Stimulated activated CD8-positive, alpha-beta memory T cell treated with anti-CD3 and anti-CD28 coated beads, Interleukin-4, amount 100 ng/mL, for 48 hours (primary cell): ENCODE measurements at regions not wholly inside any gene's neighbourhood (a gene's known extent, or its start where the extent isn't known, plus 50 kb on each side); places are given as distances from the start of the nearest gene placed in this dataset.
"Not testable (repeated sequence)": the region's sequence is repeated elsewhere in the genome, so short reads cannot be mapped to it uniquely, and the experiment has no call there.

Experiments used
- DNase-seq: peaks from one replicate; pipeline ENCODE4 v3.0.0-alpha.2; 2020

DNA sequence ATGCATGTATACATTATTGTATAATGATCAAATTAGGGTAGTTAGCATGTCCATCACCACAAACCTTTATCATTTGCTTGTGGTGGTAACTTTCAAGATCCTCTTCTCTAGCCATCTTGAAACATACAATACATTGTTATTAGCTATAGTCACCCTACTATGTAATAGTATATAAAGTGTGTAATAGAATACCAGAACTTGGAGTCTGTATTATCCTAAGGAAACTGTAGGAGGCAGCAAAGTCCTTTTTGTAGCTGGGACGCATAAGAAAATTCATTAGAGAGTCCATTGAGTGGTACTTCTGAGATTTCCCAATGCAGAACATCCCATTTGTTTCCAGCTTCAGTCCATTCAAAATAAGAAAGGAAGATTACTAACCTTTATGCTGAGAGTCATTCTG, 325.9 kb upstream of the LRFN5 start:
- DNase-seq = no peak

DNA sequence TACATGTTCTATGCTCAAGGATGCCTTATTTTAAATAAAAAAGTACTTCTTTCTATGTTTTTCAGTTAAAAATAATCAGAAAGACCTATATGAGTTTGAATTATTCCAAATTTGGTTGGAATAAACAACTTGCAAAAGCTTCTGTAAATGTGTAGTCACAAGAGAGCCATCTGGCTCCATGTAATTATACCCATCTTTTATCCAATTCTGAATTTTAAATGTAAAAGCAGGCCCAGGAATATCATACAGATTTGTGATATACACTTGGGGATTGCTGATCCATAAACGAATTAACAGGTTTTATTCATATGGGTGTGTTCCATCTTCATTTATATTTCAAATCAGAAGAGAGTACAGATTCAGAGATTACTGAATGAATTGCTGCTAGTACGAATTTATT, 329.2 kb upstream of the LRFN5 start:
- no peak for DNase-seq

DNA sequence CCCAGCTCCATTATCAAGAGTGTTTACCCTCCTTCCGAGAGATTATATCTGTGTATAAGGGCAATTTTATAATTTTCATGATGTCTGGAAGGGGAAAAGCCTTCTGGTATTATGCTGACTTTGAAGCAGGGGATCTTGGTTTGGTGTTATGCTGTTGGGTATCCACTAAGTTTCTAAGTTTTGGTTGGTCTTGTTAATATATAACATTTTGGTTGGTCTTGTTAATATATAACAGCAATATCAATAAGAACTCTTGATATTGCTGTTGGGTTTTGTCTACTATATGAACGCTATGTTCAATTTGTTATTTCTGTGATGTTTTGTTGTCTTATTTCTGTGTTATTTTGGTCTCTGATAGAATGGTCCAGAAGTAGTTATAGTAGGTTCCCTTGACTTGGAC, 349.2 kb upstream of the LRFN5 start:
- no peak for DNase-seq

DNA sequence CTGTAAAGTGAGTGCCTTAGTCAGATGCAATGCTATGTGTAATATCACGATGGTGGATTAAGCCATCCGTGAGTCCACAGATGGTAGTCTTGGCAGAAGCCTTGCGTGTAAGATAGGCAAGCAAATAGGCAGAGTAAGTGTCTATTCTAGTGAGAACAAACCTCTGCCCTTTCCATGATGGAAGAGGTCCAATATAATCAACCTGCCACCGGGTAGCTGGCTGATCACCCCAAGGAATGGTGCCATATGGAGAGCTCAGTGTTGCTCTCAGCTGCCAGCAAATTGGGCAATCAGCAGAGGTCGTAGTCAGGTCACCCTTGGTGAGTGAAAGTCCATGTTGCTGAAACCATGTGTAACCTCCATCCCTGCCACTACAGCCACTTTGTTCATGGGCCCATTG, 371.2 kb upstream of the LRFN5 start:
- DNase-seq = no peak

DNA sequence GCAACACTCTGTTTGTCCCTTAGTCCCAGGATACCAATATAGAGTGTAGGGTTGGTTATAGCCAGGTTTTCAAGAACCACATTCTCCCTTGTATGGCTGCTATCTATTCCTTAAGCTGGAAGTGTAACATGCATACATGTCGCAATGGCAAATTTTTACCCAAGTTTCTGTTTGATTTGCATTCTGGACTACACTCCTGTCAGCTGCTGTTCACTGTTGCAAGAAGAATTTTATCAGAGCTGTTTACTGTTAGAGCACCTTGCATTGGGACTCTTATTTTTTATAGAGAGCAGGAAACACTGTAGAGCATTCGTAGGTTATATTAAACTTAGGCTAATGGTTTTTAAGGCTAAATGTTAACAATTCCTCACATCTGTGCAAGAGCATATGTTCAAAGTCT, 376.0 kb upstream of the LRFN5 start:
- no peak for DNase-seq

DNA sequence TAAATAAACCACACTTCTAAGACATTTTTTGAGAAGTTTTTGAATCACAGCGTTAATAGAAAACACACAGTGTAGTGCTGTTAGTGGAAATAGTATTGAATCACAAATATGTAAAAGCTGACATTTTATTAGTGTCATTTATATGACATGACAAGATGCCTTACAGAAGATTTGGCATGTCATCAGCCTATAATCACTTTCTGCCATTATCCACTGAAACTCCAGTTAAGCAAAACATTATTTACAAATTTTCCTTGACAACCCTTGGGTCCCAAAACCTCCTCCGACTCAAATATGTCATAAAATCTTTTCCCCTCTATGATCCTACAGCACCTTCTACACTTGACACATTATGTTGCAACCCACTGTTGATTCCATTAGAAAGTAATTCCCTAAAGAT, 376.9 kb upstream of the LRFN5 start:
- DNase-seq = no peak

DNA sequence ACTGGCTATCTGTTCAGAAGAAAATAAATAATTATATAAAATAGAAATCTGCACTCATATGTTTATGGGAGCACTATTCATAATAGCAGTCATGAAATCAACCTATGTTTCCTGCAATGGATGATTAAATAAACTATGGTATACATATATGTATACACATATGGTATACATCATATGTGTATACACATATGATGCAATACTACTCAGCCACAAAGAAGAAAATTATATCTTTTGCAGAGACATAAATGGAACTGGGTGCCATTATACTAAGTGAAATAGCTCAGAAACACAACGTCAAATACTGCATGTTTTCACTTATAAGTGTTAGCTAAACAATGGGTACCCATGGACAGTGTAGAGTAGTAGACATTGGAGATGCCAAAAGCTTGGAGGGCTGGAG, 381.2 kb upstream of the LRFN5 start:
- DNase-seq = no peak

DNA sequence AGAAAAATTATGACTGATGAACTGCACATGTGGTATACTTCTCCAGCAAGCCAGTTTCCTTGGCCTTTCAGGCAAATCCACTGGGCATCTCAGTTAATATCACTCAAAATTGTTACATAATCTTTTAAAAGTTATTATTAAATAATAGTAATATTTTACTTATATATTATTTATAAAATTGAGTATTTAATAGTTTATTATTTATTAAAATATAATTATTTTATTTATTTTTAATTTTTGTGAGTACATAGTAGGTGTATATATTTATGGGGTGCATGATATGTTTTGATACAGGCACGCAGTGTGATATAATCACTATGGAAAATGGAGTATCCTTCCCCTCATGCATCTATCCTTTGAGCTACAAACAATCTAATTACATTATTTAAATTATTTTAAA, 384.1 kb upstream of the LRFN5 start:
- DNase-seq = no peak

DNA sequence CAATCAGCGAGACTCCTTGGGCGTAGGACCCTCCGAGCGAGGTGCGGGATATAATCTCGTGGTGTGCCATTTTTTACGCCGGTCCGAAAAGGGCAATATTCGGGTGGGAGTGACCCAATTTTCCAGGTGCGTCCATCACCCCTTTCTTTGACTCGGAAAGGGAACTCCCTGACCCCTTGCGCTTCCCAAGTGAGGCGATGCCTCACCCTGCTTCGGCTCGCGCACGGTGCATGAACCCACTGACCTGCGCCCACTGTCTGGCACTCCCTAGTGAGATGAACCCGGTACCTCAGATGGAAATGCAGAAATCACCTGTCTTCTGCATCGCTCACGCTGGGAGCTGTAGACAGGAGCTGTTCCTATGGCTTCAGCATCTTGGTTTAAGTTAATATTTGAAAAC, 391.7 kb upstream of the LRFN5 start:
- not testable (repeated sequence) for DNase-seq

DNA sequence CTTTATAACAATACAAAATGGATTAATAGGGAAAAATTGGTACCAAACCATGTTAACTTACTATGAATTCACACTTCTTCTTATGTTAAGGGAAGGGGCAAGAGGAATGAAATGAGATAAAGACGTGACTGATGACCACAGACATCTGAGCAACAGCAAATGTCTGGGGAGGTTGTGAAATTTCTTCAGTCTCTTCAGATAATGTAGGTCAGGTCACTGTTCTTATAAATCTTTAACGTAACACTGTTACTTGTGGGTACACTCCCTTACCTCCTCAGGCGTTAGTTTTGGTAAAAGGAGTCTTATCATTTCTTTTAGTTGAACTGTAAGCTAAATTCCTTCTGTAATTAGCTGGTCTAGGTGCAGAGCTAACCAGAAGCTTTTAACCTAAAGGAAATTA, 405.0 kb upstream of the LRFN5 start:
- no peak for DNase-seq

DNA sequence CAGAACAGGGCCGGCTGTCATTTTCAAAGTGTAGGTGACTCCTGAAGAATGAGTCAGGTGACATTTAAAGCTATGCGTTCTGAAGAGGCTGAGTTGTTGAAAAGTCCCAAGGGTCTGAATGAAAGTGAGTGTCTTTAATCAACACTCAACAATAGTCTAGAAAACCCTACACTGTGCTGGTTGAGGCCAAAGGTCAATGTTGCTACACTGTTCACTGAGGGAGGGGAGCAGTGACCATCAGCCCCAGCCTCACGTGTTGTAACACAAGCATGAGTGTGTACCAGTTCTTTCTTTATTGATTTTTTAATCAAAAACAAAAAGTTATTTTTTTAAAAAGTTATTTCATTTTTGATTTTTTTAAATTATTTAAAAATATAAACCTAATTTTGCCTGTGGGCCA, 418.8 kb upstream of the LRFN5 start:
- DNase-seq = no peak

DNA sequence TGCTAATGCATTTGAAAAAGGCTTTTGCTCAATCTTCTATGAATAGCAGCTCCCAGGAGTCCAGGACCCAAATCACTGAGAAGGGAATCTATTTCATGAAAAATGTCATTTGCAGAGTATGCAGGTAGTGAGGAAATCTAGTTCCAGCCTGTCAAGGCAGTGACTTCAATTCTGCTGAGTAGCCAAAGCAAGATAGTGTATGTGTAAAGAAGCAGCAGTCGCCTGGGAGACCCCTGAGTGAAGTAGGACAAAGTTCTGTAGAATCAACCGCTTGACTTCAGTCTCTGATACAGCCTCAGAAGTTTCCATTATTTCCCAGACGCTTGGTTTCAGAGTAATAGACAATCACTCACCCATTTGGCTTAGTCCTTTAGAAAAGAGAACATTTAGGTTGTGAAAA, 435.6 kb upstream of the LRFN5 start:
- no peak for DNase-seq

DNA sequence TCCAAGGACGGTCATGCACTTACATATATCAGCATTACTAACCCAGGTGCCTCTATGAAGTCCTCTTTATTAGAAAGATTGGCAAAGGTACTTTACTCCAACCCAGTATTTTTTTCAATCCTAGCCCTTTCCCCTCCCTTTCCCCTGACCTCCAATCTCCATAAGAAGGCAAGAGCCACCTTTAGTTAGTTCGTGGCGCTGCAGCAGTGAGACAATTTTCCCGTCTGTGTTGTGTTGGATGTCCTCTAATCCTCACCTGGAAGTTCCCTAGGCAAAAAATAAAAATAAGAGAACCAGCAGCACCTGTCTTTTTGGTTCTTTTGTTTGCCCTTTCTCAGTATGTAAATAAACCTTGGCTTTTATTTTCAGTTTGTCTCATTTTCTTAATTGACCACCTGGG, 439.6 kb upstream of the LRFN5 start:
- DNase-seq = no peak

DNA sequence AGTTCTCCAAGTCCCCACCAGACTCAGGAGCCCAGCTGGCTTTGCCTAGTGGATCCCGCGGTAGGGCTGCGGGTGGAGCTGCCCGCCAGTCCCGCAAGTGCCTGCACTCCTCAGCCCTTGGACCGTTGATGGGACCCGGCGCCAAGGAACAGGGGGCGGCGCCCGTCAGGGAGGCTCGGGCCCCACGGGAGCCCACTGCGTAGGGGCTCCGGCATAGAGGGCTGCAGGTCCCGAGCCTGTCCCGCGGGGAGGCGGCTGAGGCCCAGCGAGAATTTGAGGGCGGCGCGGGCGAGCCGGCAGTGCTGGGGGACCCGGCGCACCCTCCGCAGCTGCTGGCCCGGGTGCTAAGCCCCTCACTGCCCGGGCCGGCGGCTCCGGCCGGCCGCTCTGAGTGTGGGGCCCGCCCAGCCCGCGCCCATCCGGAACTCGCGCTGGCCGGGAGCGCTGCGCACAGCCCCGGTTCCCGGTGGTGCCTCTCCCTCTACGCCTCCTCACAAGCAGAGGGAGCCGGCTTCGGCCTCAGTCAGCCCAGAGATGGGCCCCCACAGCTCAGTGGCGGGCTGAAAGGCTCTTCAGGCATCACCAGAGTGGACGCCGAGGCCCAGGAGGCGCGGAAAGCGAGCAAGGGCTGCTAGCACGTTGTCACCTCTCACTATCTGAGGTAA, 452.4 kb upstream of the LRFN5 start:
- no peak for DNase-seq

DNA sequence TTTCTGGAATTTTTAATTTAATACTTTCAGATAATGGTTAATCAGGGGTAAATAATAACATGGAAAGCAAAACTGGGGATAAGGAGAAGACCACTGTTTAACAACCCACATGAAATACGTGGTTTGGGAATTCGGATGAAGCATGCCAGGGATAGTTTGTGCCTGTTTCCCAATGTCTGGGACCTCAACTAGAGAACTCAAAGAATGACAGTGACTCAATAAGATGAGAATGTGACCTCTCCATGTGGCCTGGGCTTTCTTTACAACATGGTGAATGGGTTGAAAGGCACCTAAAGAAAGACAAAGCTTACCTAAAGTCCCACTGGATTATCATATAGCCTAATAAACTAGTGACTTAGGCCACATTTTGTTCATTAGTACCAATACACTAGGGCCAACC, 460.3 kb upstream of the LRFN5 start:
- no peak for DNase-seq

DNA sequence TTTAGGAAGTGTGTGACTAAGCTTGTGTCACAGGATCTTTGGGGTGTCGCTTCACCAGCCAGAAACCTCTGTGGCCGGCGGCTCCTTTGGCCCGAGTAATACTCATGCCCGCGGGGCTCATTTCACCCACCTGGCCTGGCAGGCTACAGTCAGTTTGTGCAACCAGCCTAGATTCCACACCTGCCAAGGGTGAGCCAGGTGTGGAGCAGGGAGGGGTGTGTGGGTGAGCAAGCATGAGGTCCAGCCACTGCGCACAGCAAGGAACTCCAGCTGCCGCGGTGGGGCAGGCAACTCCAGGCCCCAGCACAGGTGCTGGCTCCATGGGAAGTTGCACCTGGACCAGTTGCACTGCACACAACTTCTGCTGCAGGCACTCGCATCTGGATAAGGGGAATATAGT, 462.3 kb upstream of the LRFN5 start:
- no peak for DNase-seq

DNA sequence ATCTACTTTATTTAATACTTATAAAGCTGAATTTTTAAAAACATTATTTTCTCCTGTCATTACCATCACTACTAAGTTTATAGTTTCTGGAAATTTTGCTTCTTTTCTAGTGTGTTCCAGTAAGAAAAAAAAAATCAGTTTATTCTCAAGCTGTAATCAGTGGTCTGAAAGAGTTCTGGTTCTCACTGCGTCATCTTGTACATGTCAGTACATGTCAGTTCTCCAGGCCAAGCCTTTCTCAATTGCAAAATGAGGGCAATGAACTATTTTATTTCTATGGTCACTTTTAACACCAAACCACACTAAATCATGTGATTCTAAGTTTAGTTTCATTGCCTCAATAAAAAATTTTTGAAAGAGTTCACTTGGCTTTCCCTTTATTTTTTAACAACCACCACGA, 468.9 kb upstream of the LRFN5 start:
- DNase-seq = no peak

DNA sequence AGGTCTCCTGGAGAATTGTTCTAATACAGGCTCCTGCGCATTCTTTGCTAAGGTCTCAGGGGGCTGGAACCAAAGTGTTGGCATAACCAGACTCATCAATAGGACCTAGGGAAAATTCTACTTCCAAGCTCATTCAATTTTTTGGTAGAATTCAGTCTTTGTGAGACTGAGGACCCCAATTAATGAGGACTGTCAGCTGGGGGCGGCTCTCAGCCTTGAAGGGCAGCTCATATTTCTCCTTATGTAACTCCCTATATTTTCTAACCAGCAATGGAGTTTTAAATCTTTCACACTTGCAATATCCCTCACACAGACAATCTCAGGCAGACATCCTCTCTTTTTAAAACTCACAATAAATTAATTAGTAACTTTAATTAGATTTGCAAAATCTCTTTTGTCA, 476.4 kb upstream of the LRFN5 start:
- no peak for DNase-seq

DNA sequence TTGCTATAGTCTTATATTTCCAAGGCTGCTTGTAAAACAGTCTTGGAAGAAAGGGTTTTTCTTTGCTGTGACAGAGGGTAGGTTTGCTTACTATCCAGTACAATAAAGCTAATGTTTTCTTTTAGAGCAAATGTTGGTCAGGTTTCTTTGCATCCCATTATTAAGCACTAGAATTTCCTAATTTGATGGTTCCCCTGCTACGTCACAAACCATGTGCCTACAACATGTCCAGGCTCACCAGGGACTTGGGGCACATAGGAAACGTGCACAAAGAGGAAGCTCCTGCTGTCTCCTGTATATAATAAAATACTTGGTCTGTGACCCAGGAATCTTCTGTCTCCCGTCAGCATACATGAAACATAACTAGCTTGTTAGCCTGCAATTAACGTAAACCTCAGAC, 486.3 kb upstream of the LRFN5 start:
- no peak for DNase-seq

DNA sequence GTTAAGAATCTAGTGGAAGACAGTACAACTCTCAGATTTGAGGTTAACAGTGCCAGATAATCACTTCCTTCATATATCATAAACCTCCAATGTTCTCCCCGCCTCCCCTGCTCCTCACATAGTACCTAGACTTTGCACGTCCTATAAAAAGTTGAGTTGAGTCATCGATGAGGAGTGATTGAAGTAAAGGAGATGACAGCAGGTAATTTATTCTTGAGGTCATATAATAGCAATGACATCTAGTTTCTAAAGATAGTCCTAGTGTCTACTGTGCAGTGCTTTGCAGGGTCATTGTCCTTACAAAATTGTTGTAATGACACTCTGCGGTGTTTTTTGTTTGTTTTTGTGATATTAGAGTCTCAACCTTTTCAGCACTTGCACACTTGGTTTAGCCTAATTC, 510.5 kb upstream of the LRFN5 start:
- DNase-seq = no peak

DNA sequence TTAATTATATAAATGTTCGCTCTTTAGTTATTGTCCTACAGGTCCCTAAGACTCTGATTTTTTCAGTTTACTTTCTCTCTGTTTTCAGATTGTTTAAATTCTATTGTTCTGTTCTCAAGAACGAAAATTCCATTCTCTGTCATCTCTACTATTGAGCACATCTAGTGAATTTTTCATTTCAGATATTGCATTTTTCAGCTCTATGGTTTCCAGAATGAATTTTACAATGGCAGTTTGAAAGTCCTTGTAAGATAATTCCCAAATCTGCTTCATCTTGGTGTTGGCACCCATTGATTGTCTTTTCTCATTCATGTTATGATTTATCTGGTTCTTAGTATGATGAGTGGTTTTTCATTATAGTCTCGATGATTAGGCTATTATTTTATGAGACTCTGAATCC, 519.6 kb upstream of the LRFN5 start:
- DNase-seq = no peak

DNA sequence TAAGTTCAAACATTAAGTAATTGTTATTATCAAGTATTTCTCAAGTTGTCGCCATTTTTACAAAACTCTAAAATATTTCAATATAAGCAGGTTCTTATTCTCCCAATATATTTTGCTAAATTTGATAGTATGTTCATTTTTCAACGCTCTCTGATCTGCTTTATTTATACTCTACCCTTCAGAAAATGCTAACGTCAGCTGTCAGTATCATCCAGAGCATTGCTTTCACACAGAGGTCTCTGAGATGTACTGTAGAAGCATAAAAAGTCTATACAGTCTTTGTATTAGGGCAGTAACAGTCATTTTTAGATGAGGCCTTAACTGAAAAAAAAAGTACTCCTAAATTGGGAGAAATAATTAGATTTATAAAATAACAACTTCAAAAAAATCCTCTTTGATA, 533.1 kb upstream of the LRFN5 start:
- DNase-seq = no peak

DNA sequence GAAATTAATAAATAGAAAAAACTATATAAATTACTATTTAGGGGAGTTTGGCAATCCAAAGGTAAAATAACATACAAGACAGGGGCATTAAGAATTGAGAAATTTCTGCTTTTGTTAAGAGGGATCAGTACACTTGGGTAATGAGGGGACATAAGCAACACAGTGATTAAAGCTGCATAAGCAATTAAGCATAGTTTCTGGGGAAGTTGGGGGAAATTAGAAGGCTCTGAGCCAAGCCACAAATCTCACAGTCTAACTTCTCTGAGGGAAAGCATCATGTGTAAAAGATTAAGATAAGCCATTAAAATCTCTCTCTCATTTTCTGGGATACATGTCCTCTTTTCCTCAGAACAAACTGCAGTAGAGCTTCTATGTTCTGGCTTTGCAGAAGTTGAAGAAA, 533.9 kb upstream of the LRFN5 start:
- no peak for DNase-seq

DNA sequence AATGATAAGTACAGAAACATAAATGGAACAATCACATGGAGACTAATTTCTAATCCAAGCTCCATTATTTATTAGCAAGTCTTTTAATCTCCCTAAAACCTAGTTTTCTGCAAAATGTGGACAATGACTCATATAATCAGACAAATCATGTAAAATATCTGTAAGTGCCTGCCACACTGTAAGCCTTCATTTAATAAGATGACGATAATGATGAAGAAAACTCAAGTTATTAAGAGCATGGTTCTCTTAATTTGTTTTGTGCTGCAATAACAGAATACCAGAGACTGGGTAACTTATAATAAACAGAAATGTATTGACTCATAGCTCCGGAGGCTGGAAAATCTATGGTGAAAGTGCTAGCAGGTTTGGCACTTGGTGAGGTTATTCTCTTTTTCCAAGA, 535.3 kb upstream of the LRFN5 start:
- DNase-seq = no peak

DNA sequence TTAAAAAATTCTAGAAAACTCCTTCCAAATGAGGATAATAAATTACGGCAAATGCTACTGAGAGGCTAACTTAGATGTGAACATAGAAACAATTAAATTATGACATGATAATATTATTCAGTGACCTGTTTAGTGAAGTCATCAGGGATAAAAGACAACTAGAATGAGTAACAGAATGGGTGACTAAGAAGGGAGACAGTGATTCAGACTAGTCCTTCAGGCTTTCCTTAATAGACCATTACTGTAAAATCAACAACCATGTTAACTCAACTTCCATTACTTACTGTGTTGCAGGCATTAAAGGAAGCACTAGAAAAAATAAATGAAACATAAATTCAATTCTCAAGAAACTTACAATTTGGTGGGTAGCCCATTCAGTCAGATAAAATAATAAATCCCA, 543.9 kb upstream of the LRFN5 start:
- no peak for DNase-seq

DNA sequence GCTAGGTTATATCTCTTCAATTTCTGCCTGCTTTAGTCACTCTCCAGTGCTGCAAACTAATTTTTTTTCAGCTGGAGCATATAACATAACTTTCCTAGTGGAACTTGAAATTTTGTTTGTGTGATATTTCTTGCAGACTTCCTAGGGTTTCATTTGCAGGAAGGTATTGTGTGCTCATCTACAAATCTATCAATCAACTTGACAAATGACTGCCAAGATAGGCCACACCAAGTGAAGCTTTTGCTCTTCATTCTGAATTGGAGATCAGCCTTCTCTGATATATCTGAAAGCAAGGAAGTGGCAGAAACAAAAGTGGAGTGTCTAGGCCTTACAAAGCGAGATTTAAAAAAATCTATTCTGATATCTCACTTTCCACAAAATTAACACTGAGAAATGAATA, 551.1 kb upstream of the LRFN5 start:
- no peak for DNase-seq
